ENCODE measurements at regions not wholly inside any gene's neighbourhood (a gene's known extent, or its start where the extent isn't known, plus 50 kb on each side); places are given as distances from the start of the nearest gene placed in this dataset.

DNA sequence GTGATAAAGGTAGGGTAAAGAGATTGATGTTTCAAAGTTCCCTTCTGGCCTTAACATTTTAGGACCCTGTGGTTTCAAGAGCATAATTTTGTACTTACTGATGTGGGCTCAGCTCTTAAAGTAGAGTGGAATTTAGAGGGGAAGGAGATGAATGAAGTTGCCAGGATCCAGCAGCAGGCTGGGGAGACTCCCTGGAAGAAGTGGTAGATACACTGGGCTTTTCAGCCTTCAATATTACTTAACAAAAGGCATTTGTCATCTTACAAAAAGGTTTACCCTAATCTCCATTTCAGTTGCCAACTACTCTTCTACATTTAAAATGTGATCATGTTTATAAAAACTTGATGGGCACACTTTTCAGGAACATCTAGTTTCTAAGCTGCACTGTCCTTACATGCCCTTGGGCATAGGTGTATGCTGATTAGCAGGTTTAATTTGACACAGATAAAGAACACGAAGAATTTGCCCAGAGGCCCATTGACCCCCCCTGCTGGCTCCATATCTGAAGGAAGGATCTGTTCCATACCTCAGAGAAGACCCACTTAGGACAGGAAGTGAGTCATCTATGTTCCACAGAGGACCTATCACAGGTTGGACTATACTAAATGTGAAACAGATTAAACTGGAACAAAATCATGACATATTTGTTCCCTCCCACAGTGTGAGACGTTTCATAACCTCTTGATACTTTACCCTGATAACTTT, 93.0 kb upstream of the LPP start (continued):
- TF ChIP-seq POLR2A (IDR thresholded peaks at IDR 0.05; ENCODE audit: borderline replicate concordance, extremely low read depth, insufficient read depth, insufficient read length) (no peak), POLR2AphosphoS5 (IDR thresholded peaks at IDR 0.05; ENCODE audit: low read depth, low read length) (no peak), CBX3 (IDR thresholded peaks at IDR 0.05; ENCODE audit: low read depth) (peak; percentile 58; the same call in 1 of the 2 replicates), SIN3A (IDR thresholded peaks at IDR 0.05; ENCODE audit: low read depth) (no peak), JUND (IDR thresholded peaks at IDR 0.05) (peak; percentile 72), MAX (IDR thresholded peaks at IDR 0.05) (no peak), RAD21 (IDR thresholded peaks at IDR 0.05; ENCODE audit: low read depth) (peak; percentile 36; the same call in 1 of the 2 replicates), EZH2phosphoT487 (IDR thresholded peaks at IDR 0.05; ENCODE audit: borderline replicate concordance) (no peak), EGR1 (IDR thresholded peaks at IDR 0.05; ENCODE audit: low read depth) (no peak), ZFX (IDR thresholded peaks at IDR 0.05) (no peak)
- TF ChIP-seq, protein P1, sequence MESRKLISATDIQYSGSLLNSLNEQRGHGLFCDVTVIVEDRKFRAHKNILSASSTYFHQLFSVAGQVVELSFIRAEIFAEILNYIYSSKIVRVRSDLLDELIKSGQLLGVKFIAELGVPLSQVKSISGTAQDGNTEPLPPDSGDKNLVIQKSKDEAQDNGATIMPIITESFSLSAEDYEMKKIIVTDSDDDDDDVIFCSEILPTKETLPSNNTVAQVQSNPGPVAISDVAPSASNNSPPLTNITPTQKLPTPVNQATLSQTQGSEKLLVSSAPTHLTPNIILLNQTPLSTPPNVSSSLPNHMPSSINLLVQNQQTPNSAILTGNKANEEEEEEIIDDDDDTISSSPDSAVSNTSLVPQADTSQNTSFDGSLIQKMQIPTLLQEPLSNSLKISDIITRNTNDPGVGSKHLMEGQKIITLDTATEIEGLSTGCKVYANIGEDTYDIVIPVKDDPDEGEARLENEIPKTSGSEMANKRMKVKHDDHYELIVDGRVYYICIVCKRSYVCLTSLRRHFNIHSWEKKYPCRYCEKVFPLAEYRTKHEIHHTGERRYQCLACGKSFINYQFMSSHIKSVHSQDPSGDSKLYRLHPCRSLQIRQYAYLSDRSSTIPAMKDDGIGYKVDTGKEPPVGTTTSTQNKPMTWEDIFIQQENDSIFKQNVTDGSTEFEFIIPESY (IDR thresholded peaks at IDR 0.05; ENCODE audit: extremely low read depth, insufficient replicate concordance, low read length), result no peak
- TF ChIP-seq, protein P2, sequence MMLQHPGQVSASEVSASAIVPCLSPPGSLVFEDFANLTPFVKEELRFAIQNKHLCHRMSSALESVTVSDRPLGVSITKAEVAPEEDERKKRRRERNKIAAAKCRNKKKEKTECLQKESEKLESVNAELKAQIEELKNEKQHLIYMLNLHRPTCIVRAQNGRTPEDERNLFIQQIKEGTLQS (IDR thresholded peaks at IDR 0.05), result no peak

GRCh38 chr3:188062216-188062615, 91.7 kb upstream of the LPP start:
- ChIA-PET CTCF (no interaction called here), POLR2A (no interaction called here), RAD21 (ENCODE audit: low non-redundant PET in 1 of 2, low total read pairs in 2 of 2, uncharacterized antibody in 2 of 2, unreplicated experiment in 2 of 2) (no interaction called here)
- H3K36me3 ChIP-seq (ENCODE audit: control insufficient read depth in 1 of 2, insufficient read depth in 2 of 2, low read length in 2 of 2), result no peaks in the 10 kb centered on the region
- no peak for DNase-seq (ENCODE audit: low read depth, low spot score)
- H4K20me1 ChIP-seq (ENCODE audit: insufficient read depth), result no peaks in the 10 kb centered on the region
- H3K4me1 ChIP-seq (ENCODE audit: control insufficient read depth in 1 of 2, insufficient read depth in 2 of 2, low read length in 2 of 2), result peaks cover 5 to 14% of the 10 kb centered on the region in 2 experiments; a peak in 3 of 4 replicates
- no peak overlapping the region for H3K4me3 ChIP-seq (replicated peaks in 1 of 2; ENCODE audit: low read depth in 1 of 2, low read length in 2 of 2)
- H3K4me2 ChIP-seq (ENCODE audit: low read length), result no peak overlapping the region
- no peak for TF ChIP-seq ZFX (IDR thresholded peaks at IDR 0.05)
- no peak for TF ChIP-seq JUND (IDR thresholded peaks at IDR 0.05)
- TF ChIP-seq, protein P2 (IDR thresholded peaks at IDR 0.05), result no peak
- no peak for TF ChIP-seq YY1 (IDR thresholded peaks at IDR 0.05; ENCODE audit: extremely low read depth, insufficient replicate concordance, low read depth, low read length)
- TF ChIP-seq CBX3 (IDR thresholded peaks at IDR 0.05; ENCODE audit: low read depth), result no peak
- TF ChIP-seq ZNF274 (IDR thresholded peaks at IDR 0.05; ENCODE audit: low read depth, low read length), result no peak
- TF ChIP-seq EZH2 (IDR thresholded peaks at IDR 0.05), result no peak
- TF ChIP-seq ELF1 (IDR thresholded peaks at IDR 0.05; ENCODE audit: borderline replicate concordance, low read depth), result no peak
- TF ChIP-seq EGR1 (IDR thresholded peaks at IDR 0.05; ENCODE audit: low read depth), result no peak
- no peak for TF ChIP-seq SP1 (IDR thresholded peaks at IDR 0.05; ENCODE audit: low read depth)
- TF ChIP-seq POLR2A (IDR thresholded peaks at IDR 0.05; ENCODE audit: borderline replicate concordance, extremely low read depth, insufficient read depth, insufficient read length), result no peak
- TF ChIP-seq, protein P3, sequence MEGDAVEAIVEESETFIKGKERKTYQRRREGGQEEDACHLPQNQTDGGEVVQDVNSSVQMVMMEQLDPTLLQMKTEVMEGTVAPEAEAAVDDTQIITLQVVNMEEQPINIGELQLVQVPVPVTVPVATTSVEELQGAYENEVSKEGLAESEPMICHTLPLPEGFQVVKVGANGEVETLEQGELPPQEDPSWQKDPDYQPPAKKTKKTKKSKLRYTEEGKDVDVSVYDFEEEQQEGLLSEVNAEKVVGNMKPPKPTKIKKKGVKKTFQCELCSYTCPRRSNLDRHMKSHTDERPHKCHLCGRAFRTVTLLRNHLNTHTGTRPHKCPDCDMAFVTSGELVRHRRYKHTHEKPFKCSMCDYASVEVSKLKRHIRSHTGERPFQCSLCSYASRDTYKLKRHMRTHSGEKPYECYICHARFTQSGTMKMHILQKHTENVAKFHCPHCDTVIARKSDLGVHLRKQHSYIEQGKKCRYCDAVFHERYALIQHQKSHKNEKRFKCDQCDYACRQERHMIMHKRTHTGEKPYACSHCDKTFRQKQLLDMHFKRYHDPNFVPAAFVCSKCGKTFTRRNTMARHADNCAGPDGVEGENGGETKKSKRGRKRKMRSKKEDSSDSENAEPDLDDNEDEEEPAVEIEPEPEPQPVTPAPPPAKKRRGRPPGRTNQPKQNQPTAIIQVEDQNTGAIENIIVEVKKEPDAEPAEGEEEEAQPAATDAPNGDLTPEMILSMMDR (IDR thresholded peaks at IDR 0.05 in 2 of 3, conservative IDR thresholded peaks at IDR 0.05 in 1 of 3; ENCODE audit: borderline replicate concordance in 1 of 3, insufficient read depth in 1 of 3, low read depth in 2 of 3, low read length in 2 of 3), result no peak
- no peak for TF ChIP-seq SRF (IDR thresholded peaks at IDR 0.05; ENCODE audit: low read depth)
- TF ChIP-seq TCF7L2 (IDR thresholded peaks at IDR 0.05; ENCODE audit: borderline replicate concordance, extremely low read depth, insufficient read depth, insufficient read length), result no peak
- no peak for TF ChIP-seq FOSL1 (IDR thresholded peaks at IDR 0.05; ENCODE audit: low read depth)
- no peaks in the 10 kb centered on the region for H3K79me2 ChIP-seq (ENCODE audit: insufficient read depth, low read length)
- intact Hi-C loops (cut with micrococcal nuclease), result no loop called here
- no peak overlapping the region for H2AFZ ChIP-seq (ENCODE audit: low read depth, low read length, poor library complexity, severe bottlenecking)
- ATAC-seq, result no peak
- H3K9ac ChIP-seq (ENCODE audit: low read length), result no peak overlapping the region
- BruUV-seq (replicated peaks), result no TSS peak
- no peaks in the 10 kb centered on the region for H3K9me2 ChIP-seq (ENCODE audit: insufficient read depth)
- H3K27ac ChIP-seq (ENCODE audit: low read depth, low read length), result no peak overlapping the region
- no peaks in the 10 kb centered on the region for H3K27me3 ChIP-seq (ENCODE audit: insufficient read depth, low read length)
- no peaks in the 10 kb centered on the region for H3K9me3 ChIP-seq (ENCODE audit: control insufficient read depth in 1 of 2, insufficient read depth in 1 of 2, low read depth in 1 of 2, low read length in 2 of 2)

Measured in HCT116 (cell line).